CD4-positive, alpha-beta T cell treated with Interleukin-17A for 4 hours (primary cell): ENCODE measurements at regions not wholly inside any gene's neighbourhood (a gene's known extent, or its start where the extent isn't known, plus 50 kb on each side); places are given as distances from the start of the nearest gene placed in this dataset.

Experiments
- DNase-seq: peaks from one replicate; pipeline ENCODE4 v3.0.0-alpha.2; 2020; ENCODE audit warnings: mixed read lengths

DNA sequence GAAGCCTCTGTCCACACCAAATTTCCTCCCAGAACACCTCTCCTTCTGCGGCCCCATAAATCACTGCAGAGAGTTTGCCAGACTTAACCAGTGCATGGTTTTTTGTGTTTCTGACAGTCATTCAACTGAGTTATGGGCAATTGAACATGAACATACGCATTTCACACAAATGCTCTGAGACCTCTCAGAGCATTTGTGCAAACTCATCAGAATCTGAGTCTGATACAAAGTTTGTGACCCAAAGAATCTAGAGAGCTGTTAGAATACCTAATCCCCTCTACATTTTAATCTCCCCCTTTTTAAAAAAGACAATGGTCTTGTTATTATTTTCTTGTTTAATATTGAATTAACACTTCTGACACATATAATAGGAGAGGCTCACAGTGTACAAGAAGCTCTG lies 416.9 kb upstream of the SMARCA2 start:
- no peak for DNase-seq

DNA sequence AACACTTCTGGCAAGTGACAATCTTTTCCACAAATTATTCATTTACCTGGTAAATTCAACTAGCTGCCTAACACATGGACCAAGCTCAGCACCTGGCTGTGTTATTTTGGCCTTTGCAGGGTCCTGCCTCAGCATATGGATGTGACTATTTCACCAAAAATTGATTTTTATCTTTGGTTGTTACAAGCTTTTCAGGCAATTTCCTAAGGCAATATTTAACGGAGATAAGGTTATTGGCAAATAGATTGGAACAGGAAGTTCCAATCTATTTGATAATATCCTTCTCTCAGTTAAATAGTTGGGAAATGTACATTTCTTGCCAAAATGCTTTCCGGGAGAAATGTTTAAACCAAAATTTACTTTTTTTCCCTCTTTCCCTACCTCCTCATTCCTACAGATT lies 415.2 kb upstream of the SMARCA2 start:
- DNase-seq = no peak

DNA sequence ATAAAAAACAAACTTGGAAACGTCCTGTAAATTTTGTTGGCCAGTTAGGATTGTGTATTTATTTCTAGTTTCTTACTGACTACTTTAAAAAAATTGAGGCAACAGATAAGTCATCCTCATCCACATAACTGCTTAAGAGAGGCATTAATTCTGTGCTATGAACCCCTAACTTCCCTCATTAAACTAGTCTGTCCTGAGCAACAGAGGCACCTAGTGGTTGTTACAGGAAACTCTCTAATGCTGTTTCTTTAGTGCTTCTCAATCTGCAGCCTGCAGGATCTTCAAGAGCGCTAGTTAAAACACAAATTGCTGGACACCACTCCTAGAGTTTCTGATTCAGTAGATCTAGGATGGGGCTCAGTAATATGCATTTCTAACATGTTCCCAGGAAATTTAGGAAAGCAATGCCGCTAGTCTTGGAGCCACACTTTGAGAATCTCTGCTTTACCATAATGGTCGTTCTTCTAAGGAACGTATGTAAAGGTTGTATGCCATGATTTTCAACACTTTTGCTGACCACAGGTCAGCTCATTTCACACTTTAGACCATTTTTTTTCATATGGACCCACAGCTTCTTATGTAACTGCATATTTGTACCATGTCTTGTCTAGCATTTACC lies 410.1 kb upstream of the SMARCA2 start:
- no peak for DNase-seq

DNA sequence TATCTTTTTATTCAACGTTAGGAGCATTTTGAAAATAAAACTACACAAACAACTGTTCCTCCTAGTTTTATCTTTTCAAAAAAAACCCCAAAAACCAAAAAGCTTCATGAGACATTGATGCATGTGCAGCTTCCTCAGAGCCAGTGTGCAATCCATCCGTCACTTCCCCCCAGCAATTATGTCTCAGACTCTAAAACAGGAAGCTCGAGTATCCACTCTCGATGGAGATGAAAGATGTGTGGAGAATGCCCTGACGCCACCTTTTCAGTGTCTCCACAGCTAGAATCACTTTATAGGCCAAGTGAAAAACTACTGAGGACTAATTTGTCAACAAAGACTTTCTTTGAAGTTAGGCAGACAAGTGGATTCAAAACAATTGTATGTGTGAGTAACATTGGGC lies 408.9 kb upstream of the SMARCA2 start:
- DNase-seq = no peak

DNA sequence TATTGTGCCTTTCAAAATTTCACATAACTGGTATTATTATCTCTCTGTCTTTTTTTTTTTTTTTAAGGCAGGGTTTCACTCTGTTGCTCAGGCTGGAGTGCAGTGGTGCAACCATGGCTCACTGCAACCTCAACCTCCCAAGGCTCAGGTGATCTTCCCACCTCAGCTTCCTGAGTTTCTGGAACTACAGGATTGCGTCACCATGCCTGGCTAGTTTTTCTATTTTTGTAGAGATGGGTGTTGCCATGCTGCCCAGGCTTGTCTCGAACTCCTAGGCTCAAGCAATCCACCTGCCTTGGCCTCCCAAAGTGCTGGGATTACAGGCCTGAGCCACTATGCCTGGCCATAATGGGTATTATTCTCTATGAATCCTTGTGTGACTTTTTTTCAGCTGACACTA lies 402.3 kb upstream of the SMARCA2 start:
- no peak for DNase-seq

DNA sequence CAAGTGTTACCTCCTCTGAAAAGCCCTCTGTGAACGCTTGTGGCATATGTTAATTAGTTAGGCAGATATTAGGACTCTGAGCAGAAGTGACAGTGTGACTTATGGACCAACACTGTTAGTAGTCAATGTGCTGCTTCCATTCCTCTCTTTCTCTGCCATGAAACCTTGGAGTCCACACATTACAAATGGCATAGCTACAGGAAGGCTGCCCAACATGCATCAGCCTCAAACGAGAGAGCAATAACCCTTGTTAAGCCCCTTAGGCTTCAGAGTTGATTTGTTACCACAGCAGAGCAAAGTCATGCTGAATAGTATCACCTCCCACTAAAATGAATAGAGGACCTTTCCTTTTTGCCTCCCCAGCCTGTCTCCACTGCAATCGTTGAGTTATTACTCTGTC lies 397.7 kb upstream of the SMARCA2 start:
- no peak for DNase-seq

DNA sequence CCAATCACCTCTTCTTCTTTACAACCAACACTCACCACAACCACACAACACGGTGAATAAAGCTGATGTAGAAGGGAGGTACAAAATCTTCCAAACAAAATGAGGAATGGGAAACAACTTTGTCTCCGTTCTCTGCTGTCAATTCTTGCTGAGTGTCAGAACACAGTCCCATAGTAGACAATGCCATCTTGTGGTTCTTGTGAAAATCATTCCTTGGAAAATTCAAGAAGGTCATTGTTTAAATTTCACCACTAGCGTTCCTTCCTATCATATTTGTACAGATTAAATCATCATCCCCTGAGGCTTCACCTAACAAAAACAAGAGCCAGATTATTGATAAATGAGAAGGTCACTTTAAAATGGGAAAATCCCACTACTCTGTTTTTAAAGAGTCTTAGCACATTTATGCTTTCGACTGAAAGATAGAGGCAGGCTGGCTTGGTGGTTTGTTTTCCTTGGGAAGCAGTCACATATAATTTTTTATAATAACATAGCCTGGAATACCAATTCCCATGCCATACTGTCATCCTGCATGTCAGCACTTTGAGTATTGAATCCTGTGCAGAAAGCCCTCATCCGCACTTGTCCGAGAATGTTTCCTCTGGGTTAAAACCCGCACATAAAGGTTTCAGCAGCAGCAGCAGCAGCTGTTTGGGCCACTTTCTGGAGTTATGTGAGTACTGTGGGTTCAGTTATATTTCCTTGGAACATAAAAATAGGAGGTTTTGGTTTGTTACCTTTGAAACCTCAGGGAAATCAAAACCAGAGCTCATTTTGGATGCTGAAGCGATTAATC lies 395.0 kb upstream of the SMARCA2 start:
- DNase-seq = no peak

DNA sequence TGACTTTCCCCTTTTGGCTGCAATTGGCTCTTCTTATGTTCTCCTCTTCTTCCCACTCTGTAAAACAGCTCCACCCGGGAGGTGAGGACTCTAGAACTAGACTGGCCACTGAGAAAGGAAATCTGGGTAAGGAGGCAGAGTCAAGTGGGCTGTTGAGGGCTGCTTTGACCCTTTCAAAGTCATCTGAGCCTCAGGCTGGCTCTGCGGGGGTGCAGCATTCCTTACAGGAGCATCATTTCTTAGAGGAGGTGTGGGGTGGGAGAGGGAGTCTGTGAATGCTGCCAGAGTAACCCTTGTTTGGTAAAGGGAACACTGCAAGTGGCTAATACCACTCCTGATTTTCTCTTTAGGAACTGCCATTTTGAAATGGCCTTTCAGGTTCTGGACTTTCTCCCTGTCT lies 377.7 kb upstream of the SMARCA2 start:
- DNase-seq = no peak

DNA sequence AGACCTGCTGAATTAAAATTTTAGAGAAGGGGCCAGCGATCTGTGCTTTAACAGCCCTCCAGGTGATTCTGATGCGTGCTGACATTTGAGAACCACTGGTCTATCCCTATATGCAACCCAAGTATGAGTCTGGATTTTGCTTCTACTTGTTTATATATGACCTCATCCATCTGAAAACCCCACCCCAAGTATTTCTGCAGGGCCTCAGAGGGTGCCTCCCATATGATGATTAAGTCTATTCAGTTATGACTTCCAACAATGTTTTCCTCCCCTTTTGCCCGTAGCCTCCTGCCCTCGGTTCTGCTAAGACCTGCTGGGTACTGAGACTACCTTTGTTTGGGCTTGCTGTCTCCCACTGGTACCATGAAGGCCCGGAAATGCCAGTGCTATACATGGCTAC lies 376.0 kb upstream of the SMARCA2 start:
- DNase-seq = no peak

DNA sequence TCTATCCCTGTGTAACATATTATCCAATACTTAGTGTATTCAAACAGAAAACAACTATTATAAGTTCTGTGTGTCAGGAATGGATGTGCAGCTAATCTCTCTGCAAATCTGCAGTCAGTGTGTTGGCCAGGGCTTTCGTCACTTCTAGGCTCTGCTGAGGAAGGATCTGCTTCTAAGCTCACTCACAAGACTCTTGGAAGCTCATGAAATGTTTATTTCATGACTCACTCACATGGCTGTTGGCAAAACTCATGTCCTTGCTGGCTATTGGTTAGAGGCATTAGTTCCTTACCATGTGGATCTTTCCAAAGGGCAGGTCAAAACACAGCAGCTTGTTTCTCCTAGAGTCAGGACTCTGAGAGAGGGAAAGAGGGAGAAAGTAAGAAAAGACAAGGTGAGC lies 367.4 kb upstream of the SMARCA2 start:
- DNase-seq = no peak

DNA sequence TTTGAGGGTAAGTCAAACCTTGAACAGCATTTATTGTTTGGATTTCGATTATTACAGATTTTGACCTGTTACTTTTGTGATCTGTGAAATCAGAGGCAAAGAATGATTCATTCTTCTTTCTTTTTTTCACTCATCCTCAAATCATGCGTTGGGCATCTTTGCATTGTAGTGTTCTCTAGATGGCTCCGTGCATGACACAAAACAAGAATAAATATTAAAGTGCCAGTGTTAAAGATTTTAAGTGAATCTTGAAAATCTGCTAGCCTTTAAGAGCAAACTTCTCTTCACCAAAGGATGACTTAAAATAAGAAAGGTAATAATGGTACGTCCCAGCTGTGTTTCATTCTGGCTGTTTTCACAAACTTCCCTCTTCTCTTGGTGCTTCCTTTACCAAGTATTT lies 361.9 kb upstream of the SMARCA2 start:
- DNase-seq = no peak

DNA sequence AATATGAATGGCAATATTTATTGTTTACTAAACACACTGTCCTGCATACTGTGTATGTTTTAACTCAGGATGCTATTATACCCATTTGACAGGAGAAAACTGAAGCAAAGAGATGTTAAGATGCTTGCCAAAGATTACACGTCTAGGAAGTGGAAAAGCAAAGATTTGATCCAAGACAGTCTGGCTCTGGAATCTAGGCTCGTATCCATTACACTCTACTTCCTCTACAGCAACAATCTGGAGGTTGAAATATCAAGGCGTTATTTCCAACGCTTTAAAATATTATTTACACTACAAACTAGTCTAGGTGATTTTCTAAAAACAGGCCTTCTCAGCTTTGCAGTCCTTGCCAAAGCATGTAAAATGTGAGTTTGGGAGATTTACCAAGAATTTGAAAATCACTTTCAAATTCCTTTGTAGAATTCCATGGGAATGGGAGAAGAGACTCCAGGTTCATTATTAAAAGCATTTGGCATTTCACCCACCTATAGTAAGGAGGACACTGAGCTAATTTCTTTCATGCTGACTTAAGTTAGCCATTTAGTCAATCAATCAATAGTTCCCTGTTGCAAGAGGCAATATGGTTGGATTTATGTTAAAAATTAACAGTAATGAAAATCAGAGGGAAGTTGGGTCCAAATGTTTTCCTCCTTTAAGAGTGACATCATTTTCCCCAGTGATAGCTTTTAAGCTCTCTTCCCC lies 356.3 kb upstream of the SMARCA2 start:
- DNase-seq = no peak

DNA sequence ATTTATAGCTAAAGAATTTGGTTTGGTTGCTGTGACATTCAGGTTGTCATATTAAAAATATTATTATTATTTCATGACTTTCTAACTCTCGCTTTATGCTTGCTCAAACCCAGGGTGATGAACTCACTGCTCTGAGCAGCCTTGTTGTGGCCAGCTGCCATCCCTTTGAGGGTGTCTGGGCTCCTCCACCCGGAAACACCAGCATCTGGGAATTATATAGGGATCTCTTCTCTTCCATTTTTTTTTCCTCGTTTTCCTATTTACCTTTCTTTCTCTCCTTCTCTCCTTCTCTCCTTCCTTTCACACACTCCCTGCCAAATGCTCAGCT lies 355.8 kb upstream of the SMARCA2 start:
- no peak for DNase-seq

DNA sequence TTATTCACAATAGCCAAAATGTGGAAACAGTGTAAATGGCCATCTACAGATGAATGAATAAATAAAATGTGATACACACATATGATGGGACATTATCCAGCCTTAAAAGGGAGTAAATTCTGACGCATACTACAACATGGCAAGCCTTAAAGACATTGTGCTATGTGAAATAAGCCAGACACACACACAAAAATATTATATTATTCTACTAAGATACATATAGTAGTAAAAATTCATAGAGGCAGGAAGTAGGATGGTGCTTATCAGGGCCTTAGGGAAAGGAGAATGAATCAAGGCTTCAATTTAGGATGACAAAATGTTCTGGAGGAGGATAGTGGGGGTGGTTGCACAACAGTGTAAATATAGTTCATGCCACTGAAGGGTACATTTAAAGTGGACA lies 346.7 kb upstream of the SMARCA2 start:
- DNase-seq = no peak

DNA sequence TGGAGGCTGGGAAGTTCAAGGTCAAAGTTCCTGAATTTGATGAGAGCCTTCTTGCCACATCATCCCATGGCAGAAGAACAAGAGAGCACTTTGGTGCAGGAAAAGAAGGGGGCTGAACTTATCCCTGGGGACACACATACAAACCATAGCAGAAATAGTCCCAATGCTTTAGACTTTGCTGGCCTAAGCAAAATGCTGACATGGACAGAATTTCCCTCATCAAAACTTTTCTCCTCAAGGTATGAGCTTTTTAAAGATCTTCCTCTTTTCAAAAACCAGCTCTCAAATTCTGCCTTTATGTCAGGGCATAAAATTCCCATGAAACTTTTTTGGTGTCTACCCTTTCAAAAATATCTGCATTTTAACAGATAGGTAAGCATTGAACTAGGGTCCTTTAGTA lies 341.8 kb upstream of the SMARCA2 start:
- no peak for DNase-seq

DNA sequence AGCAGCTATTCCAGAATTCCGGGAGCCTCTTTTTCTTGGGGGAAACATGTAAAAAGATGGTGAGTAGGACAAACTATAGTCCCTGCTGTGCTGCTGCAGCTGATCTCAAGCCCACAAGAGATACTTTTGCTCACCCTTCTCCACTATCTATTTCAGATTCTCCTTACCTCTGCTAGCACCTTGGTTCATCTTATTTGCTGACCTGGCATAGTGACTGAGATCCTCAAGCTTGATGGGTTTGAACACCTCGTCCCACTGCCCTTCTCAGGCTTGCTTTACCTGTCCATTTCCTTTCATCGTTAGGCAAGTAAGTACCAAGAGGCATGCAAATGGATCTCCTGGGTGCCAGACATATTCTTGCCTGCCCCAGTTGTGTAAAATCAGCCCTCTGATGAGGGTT lies 338.4 kb upstream of the SMARCA2 start:
- DNase-seq = no peak

DNA sequence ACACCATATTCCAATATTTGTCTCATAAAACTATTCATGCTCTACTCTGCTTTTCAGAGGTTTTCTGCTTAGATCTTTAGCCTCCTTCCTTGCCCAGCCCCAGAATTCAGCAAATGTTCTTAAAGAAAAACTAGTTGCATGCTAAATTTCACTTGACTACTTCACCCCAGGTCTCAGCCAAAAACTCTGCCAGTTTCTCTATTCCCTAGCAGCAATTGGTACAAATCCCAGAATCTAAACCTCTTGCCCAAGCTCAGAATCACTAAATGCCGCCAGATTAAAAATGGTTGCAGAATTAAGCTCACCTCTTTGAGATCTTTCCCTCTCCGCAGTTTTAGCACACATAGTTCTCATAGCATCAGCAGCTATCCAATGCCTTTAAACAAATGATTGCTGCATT lies 331.2 kb upstream of the SMARCA2 start:
- DNase-seq = no peak

DNA sequence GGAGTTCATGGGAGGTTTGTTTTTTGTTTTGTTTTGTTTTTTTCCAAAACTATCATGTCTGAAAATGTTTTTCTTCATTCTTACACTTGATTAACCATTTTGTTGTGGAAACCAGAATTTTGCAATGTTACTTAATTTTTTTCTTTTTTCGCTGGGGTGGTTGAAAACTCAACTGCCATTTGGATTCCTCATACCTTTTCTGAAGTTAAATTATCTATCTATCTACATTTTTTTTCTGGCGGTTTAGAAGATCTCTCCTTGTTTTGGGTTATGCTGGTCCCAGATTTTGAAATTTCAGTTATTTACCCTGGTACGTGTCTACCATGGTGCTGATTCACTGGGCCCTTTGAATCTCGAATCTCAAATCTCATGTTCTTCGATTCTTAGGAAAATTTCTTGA lies 316.2 kb upstream of the SMARCA2 start:
- DNase-seq = no peak

DNA sequence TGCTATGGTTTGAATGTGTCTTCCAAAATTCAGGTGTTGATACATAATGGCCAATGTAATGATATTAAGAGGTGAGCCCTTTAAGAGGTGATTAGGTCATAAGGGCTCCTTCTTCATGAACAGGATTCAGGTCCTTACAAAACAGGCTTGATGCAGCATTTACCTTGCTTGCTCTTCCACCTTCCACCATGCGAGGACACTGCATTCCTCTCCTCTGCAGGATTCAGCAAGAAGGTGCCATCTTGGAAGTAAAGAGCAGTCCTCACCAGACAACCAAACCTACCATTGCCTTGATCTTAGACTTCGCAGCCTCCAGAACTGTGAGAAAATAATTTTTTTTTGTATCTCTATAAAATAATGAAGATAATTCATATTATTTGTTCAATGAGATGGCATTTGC lies 314.0 kb upstream of the SMARCA2 start:
- no peak for DNase-seq

DNA sequence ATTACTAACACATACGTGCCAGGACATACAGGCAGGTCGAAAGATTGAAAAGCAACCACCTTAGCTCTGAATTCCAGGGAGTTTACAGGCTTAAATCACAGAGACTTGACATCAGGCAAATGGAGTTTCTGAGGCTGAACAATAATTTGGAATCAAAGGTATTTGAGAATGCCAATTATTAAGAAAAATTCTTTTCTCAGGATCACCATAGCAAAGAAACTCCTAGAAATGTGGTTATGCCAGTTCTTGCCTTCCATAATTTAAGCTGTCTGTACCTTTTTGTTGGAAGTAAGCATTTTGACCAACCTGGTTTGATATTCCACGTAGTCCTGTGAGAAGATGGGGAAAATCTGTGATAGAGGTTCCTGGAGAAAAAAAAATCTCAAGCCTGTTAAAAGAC lies 312.4 kb upstream of the SMARCA2 start:
- DNase-seq = no peak

DNA sequence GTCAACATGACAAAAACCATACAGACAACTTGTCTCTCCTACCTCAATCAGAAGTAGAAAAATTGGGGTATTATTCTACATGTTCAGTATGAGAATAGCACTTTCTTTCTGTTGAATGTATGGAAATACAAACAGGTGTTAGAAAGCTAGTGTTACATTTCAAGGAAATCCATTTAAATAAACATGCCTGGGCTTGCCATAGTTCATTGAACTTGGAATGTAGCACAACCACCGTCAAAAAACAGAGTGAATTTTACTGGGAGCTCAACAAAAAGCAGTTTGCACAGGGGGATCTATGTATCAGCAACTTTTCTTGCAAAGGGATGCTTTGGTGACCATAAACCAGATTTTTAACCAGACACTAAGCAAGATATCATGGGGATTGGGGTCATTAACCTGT lies 307.9 kb upstream of the SMARCA2 start:
- no peak for DNase-seq

DNA sequence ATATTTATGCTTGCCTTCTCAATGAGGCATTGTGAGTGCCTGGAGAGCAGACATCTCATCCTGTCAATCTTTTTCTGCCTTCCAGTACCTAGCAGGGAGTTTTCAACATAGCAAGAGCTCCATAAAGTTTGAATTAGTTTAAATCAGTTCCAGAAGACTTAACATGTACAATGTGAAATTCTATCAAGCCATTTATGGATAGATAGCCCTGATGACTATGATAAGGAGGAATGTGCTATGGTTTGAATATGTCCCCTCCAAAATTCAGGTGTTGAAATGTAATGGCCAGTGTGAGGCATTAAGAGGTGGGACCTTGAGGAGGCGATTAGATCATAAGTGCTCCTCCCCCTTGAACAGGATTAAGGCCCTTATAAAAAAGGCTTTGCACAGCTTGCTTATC lies 306.9 kb upstream of the SMARCA2 start:
- DNase-seq = no peak

DNA sequence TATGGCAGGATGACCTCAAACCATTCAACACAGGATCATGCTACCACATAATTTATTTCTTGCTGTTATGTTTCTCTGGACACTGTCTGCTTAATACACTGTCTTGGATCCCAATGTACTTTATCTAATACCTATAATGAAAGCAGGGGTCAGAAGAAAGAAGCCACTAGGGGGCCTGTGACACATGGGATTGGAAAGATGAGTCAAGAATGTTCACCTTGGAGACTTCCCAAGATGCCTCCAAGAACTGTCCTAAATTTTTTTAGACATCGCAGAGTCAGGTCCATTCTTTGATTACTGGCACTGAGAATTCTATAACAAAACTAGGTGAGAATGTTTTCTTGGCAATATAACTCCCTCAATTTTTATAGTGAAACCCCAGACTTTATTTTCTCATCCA lies 305.8 kb upstream of the SMARCA2 start:
- DNase-seq = peak; percentile 12

DNA sequence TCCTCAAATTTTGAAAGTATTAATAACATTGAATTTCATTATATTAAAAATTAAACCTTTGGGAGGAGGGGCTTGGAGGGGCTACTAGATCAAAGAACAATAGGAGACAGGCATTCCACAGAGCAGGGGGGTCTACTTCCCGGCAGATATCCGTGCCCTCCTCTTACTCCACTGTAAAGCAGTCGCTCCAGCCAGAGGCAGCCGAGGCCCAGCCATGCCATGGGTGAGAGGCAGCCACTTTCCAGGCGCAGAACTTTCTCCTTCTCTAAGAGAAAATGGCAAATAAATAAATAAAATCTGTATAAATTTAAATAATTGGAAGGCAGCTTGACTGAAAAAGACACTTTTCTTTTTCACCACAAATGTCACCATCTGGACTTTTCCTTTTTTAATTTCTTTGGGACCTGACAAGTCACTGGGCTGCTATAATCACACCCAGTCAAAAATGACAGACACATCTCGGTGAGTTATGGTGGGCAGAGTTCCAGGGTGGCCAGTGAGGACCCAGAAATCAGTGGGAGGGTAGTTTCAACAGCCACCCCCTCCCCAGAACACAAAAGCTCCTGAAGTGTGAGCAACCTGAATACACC lies 302.2 kb upstream of the SMARCA2 start:
- no peak for DNase-seq
